Cardiac muscle cell (in vitro differentiated cells and primary cell): ENCODE measurements at regions not wholly inside any gene's neighbourhood (a gene's known extent, or its start where the extent isn't known, plus 50 kb on each side); places are given as distances from the start of the nearest gene placed in this dataset.

Experiments used
- DNase-seq, 2 donors: peaks; one replicate each; pipeline versions ENCODE4 v3.0.0 to v3.0.0-alpha.2; 2010 to 2017; ENCODE audit warnings: low read depth in 1 of 2, low spot score in 1 of 2
- H3K27ac ChIP-seq: fragments of 200-600 bp; sonication (generic); 2 replicates; pipeline ENCODE4 v1.5.1; 2016
- H3K27me3 ChIP-seq: fragments of 200-600 bp; sonication (generic); 2 replicates; pipeline ENCODE4 v1.6.0; 2016; ENCODE audit warnings: control low read depth
- H3K36me3 ChIP-seq: fragments of 200-600 bp; sonication (generic); 2 replicates; pipeline ENCODE4 v1.5.1; 2016; ENCODE audit warnings: control low read depth
- H3K4me1 ChIP-seq: fragments of 200-600 bp; sonication (generic); 2 replicates; pipeline ENCODE4 v1.8.1; 2017; ENCODE audit warnings: low read depth, mild to moderate bottlenecking, mixed run types
- H3K4me3 ChIP-seq: fragments of 200-600 bp; sonication (generic); 2 replicates; pipeline ENCODE4 v1.5.1; 2016; ENCODE audit warnings: mild to moderate bottlenecking
- H3K9me3 ChIP-seq: fragments of 200-600 bp; sonication (generic); 2 replicates; pipeline ENCODE4 v1.5.1; 2017; ENCODE audit warnings: low read depth, mild to moderate bottlenecking, control low read depth
- CTCF ChIP-seq: IDR thresholded peaks from 2 replicates; pipeline ENCODE4 v1.5.1; 2012; ENCODE audit warnings: low read depth, mild to moderate bottlenecking, low read length

GRCh38 chr17:77808686-77809425 is 149.6 kb upstream of the TNRC6C start:
- Histone ChIP-seq H3K4me3 (no peak overlapping the region), H3K27ac (no peak overlapping the region), H3K4me1 (peaks cover 10% of the 10 kb centered on the region), H3K9me3 (no peaks in the 10 kb centered on the region), H3K36me3 (no peaks in the 10 kb centered on the region), H3K27me3 (no peaks in the 10 kb centered on the region)
- no peak for TF ChIP-seq CTCF
- DNase-seq: no peak

DNA sequence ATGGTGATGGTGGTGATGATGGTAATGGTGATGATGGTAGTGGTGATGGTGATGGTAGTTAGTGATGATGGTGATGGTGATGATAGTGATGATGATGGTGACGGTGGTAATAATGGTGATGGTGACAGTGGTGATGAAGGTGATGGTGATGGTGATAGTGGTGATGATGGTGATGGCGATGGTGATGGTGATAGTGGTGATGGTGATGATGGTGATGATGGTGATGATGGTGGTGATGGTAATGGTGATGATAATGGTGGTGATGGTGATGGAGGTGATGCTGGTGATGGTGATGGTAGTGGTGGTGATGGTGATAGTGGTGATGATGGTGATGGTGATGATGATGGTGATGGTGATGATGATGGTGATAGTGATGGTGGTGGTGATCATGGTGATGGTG is 148.7 kb upstream of the TNRC6C start:
- no peak for DNase-seq
- Histone ChIP-seq H3K4me3 (no peak overlapping the region), H3K27me3 (no peaks in the 10 kb centered on the region), H3K27ac (no peak overlapping the region), H3K4me1 (peaks cover 10% of the 10 kb centered on the region), H3K36me3 (no peaks in the 10 kb centered on the region), H3K9me3 (no peaks in the 10 kb centered on the region)
- TF ChIP-seq CTCF: no peak

DNA sequence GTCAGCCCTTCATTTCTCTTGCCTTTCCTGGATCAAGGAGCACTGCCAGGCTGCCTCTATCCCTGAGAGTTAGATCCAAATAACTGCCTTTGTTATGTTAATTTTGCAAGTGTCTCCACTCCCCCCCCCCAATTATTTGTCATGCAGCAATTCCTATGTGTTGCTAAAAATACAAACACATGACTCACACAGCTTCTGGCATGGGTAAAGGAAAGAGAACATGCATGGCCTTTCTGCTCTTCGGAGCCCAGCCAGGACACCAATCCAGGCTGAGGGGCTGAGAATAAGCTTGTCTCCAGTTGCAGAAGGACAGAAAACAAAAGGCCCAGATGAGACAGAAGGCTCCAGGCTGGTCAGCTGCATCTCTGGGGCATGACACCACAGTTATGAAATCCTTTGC is 148.0 kb upstream of the TNRC6C start:
- no peak overlapping the region for H3K4me3 ChIP-seq
- H3K9me3 ChIP-seq: no peaks in the 10 kb centered on the region
- H3K27me3 ChIP-seq: no peaks in the 10 kb centered on the region
- H3K27ac ChIP-seq: no peak overlapping the region
- H3K4me1 ChIP-seq: peaks cover 15% of the 10 kb centered on the region
- H3K36me3 ChIP-seq: no peaks in the 10 kb centered on the region
- no peak for TF ChIP-seq CTCF
- DNase-seq: peak in 1 of 2 donors; percentile 71

DNA sequence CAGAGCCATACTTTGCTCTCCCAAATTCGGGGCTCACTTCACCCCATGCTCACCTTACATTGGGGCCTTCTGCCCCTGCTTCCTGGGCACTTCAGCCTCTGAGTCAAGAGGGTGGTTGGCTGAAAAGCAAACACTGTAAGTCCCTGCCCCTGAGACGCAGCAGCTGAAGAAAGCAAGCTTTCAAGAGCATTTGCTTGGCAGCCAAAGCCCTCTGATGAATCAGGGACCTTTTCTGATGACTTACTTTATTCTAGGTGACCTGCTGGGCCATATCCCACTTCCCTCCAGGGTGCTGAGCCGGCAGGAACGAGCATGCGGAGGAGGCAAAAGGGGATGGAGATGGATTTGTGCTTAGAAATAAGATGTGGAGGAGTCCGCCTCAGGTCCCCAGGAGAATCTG is 147.0 kb upstream of the TNRC6C start:
- Histone ChIP-seq H3K9me3 (no peaks in the 10 kb centered on the region), H3K27ac (no peak overlapping the region), H3K27me3 (no peaks in the 10 kb centered on the region), H3K36me3 (no peaks in the 10 kb centered on the region), H3K4me3 (no peak overlapping the region), H3K4me1 (peaks cover 19% of the 10 kb centered on the region)
- no peak for DNase-seq
- TF ChIP-seq CTCF: no peak

DNA sequence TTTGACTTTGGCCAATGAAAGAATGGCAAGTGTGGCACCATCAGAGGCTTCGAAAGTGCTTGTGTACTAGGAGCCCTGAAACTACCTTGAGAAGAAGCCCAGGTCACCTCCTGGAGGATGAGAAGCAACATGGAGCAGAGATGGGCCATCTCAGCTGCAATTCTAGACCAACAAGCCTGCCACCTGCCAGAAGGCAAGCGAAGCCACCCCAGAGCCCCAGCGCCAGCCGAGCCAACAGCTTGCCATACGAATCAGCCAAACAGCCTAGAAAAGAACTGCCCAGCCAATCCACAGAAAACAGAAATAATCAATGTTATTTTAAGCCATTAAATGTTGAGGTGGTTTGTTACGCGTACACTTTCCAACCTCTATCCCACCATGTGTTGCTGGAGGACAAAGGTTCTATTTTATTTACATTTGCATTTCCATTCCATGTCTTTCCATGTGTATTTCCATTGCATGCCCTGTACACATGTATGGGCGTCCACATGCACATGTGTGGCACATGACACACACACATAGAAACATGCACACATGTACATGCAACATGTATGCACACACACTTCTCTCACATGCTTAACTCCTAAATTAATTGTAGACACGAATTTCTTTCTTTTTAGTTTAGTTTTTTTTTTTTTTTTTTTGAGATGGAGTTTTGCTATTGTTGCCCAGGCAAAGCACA is 144.3 kb upstream of the TNRC6C start:
- no peak for TF ChIP-seq CTCF
- Histone ChIP-seq H3K9me3 (no peaks in the 10 kb centered on the region), H3K36me3 (no peaks in the 10 kb centered on the region), H3K27me3 (no peaks in the 10 kb centered on the region), H3K4me3 (no peak overlapping the region), H3K27ac (no peak overlapping the region), H3K4me1 (peaks cover 19% of the 10 kb centered on the region)
- no peak for DNase-seq
